RWPE2 (cell line): ENCODE measurements at regions not wholly inside any gene's neighbourhood (a gene's known extent, or its start where the extent isn't known, plus 50 kb on each side); places are given as distances from the start of the nearest gene placed in this dataset.

Experiments used
- ATAC-seq: fragments of 200-7000 bp; cut with Tn5 transposase; 3 replicates; pipeline ENCODE4 v1.9.1; 2021; ENCODE audit warnings: low read depth
- DNase-seq: peaks from one replicate; pipeline ENCODE4 v3.0.0-alpha.2; 2020; ENCODE audit warnings: low spot score
- H3K27ac ChIP-seq: fragments of 450-650 bp; 2 replicates; pipeline ENCODE4 v1.5.1; 2017; ENCODE audit warnings: mild to moderate bottlenecking; ENCODE audit not compliant: poor library complexity, severe bottlenecking
- H3K27me3 ChIP-seq: fragments of 250-450 bp; sonication (Bioruptor Pico); 2 replicates; pipeline ENCODE4 v1.5.1; 2021; ENCODE audit warnings: mild to moderate bottlenecking, moderate library complexity; ENCODE audit not compliant: insufficient read depth, poor library complexity, severe bottlenecking
- H3K36me3 ChIP-seq: fragments of 250-450 bp; sonication (Bioruptor Pico); 2 replicates; pipeline ENCODE4 v1.5.1; 2020; ENCODE audit warnings: low read depth, mild to moderate bottlenecking, moderate library complexity
- H3K4me1 ChIP-seq: fragments of 250-450 bp; sonication (Bioruptor Pico); 2 replicates; pipeline ENCODE4 v1.5.1; 2021; ENCODE audit warnings: mild to moderate bottlenecking, moderate library complexity; ENCODE audit not compliant: insufficient read depth, poor library complexity, severe bottlenecking
- H3K4me3 ChIP-seq: fragments of 250-450 bp; sonication (Bioruptor Pico); 2 replicates; pipeline ENCODE4 v1.5.1; 2021; ENCODE audit warnings: mild to moderate bottlenecking, moderate library complexity; ENCODE audit not compliant: severe bottlenecking
- H3K9me3 ChIP-seq: fragments of 250-450 bp; sonication (Bioruptor Pico); 2 replicates; pipeline ENCODE4 v1.5.1; 2021; ENCODE audit warnings: mild to moderate bottlenecking, moderate library complexity; ENCODE audit not compliant: severe bottlenecking
- TF ChIP-seq, protein P1 (sequence below): fragments of 450-650 bp; IDR thresholded peaks from one replicate; pipeline ENCODE4 v1.5.1; 2017; ENCODE audit warnings: mild to moderate bottlenecking, moderate library complexity; ENCODE audit not compliant: poor library complexity, severe bottlenecking

DNA sequence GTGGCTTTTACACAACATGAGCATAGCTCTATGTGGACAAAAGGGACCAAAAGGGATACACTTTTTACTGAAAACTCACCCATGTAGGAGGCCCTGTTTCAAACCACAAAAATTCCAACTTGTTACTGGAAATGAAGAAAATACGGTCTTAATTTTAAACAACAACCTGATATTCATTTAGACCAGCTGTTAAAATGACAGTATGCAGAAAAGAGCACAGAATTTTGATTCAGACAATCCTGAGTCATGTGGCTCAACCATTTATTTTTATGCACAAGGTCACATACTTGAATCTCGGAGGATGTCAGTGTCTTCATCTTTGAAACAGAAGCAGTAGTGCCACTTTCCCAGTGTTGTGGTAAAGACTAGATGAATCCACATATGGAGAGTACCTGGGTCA lies 426.5 kb upstream of the NFE2L3 start:
- no peaks in the 10 kb centered on the region for H3K9me3 ChIP-seq
- peaks cover 4% of the 10 kb centered on the region for H3K27me3 ChIP-seq
- ATAC-seq (no peak), DNase-seq (no peak)
- no peak overlapping the region for H3K27ac ChIP-seq
- no peak overlapping the region for H3K4me3 ChIP-seq
- TF ChIP-seq, protein P1, sequence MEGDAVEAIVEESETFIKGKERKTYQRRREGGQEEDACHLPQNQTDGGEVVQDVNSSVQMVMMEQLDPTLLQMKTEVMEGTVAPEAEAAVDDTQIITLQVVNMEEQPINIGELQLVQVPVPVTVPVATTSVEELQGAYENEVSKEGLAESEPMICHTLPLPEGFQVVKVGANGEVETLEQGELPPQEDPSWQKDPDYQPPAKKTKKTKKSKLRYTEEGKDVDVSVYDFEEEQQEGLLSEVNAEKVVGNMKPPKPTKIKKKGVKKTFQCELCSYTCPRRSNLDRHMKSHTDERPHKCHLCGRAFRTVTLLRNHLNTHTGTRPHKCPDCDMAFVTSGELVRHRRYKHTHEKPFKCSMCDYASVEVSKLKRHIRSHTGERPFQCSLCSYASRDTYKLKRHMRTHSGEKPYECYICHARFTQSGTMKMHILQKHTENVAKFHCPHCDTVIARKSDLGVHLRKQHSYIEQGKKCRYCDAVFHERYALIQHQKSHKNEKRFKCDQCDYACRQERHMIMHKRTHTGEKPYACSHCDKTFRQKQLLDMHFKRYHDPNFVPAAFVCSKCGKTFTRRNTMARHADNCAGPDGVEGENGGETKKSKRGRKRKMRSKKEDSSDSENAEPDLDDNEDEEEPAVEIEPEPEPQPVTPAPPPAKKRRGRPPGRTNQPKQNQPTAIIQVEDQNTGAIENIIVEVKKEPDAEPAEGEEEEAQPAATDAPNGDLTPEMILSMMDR = no peak
- no peaks in the 10 kb centered on the region for H3K36me3 ChIP-seq
- no peaks in the 10 kb centered on the region for H3K4me1 ChIP-seq

DNA sequence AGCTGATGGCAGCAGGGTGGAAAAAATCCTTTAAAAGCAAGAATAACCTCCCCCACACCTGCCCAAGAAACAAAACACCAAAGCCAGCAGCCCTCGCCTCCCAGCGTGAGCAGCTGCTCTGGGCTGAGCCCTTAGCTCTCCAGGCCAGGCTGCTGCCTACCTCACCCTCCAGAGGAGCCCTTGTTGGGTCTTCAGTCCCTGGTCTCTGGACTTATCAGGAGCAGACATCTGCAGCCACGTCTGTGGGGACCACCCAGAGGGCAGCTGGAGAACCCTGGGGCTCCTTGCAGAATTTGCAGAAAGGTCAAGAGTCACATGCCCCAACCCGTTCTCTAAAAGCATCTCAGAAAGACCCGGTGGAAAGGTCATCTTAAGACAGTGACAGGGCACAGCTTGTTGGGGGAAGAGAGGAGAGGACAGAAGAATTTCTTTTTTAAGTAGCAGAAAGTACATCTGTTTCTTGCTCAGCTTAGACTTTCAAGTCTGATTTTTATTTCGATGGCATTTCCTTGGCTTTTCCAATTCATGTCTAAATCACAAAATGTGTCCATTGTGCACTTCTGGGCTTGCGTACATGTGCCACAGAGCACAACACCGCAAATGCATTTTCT lies 425.7 kb upstream of the NFE2L3 start:
- DNase-seq (no peak), ATAC-seq (no peak)
- no peaks in the 10 kb centered on the region for H3K36me3 ChIP-seq
- peaks cover 4% of the 10 kb centered on the region for H3K27me3 ChIP-seq
- TF ChIP-seq, protein P1 = no peak
- H3K4me3 ChIP-seq = no peak overlapping the region
- H3K4me1 ChIP-seq = no peaks in the 10 kb centered on the region
- no peak overlapping the region for H3K27ac ChIP-seq
- H3K9me3 ChIP-seq = no peaks in the 10 kb centered on the region

DNA sequence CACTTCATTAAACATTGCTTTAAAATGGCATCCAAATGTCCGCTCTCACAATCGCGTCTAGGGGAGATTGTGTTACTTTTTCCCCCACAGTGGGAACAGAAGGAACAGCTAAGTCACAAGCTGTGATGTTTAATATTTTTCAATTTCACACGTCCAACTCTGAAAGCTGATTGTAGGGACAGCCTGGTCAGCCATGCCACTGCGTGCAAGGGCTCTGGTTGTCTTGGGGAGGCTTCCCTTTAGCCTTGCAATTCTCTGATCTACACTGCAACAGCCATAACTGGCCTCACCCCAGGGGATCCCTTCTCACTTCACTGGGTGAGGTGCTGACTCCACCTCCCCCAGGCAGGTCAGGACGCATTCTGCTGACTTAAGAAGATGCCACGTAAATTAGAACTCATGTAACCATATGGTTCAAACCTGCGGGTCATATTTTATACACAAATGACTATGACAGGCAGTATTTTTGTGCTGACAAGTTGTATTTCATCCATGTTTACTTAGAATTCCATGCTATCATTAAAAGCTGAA lies 425.2 kb upstream of the NFE2L3 start:
- H3K4me3 ChIP-seq = no peak overlapping the region
- H3K27ac ChIP-seq = no peak overlapping the region
- H3K9me3 ChIP-seq = no peaks in the 10 kb centered on the region
- H3K36me3 ChIP-seq = no peaks in the 10 kb centered on the region
- no peak for DNase-seq
- H3K27me3 ChIP-seq = peaks cover 3% of the 10 kb centered on the region
- H3K4me1 ChIP-seq = no peaks in the 10 kb centered on the region
- TF ChIP-seq, protein P1 = no peak
- 0 out of 3 replicates have a peak, but pooled peaks have one; percentile 25 for ATAC-seq

DNA sequence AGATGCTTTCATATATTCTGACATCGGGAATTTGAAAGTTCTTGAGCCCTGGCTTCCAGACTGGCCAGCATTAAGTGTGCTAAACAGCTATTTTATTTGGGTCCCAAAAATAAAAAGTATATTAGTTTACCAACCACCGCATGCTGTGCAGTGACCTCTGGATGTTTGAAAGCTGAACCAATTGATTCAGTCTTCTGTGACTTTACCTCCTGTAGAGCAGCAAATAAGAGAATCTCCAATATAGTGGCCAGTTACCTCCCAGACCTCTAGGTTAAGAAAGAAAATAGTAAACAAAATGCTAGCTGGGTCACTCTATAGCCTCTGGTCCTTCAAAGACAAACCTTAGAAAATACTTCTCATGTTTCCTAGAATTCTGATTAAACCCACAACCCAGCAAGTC lies 424.6 kb upstream of the NFE2L3 start:
- Histone ChIP-seq H3K27me3 (peaks cover 5% of the 10 kb centered on the region), H3K27ac (no peak overlapping the region), H3K4me3 (no peak overlapping the region), H3K4me1 (no peaks in the 10 kb centered on the region), H3K36me3 (no peaks in the 10 kb centered on the region), H3K9me3 (no peaks in the 10 kb centered on the region)
- TF ChIP-seq, protein P1 = no peak
- ATAC-seq (no peak), DNase-seq (no peak)

DNA sequence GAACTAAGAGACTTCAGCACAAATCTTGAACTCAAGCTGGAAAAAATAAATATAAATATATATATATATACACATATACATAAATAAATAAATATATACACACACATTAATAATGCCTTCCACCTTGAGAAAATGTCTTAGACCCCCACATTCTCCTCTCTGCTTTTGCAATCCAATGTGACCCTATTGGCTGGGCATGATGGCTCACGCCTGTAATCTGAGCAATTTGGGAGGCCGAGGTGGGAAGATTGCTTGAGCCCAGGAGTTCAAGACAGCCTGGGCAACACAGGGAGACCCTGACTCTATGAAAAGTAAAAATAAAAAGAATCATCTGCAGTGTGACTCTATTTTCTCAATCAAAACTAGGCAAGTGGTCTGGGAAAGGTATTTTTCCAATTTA lies 424.1 kb upstream of the NFE2L3 start:
- DNase-seq = no peak
- no peaks in the 10 kb centered on the region for H3K36me3 ChIP-seq
- TF ChIP-seq, protein P1 = no peak
- ATAC-seq = no peak
- no peak overlapping the region for H3K4me3 ChIP-seq
- H3K27me3 ChIP-seq = peaks cover 5% of the 10 kb centered on the region
- H3K9me3 ChIP-seq = no peaks in the 10 kb centered on the region
- H3K4me1 ChIP-seq = no peaks in the 10 kb centered on the region
- no peak overlapping the region for H3K27ac ChIP-seq
